GM21515 (cell line): ENCODE measurements at regions not wholly inside any gene's neighbourhood (a gene's known extent, or its start where the extent isn't known, plus 50 kb on each side); places are given as distances from the start of the nearest gene placed in this dataset.

Source experiments
- ATAC-seq: cut with Tn5 transposase; IDR thresholded peaks from one replicate; pipeline ENCODE4 v1.9.1; 2021; ENCODE audit not compliant: unreplicated experiment

DNA sequence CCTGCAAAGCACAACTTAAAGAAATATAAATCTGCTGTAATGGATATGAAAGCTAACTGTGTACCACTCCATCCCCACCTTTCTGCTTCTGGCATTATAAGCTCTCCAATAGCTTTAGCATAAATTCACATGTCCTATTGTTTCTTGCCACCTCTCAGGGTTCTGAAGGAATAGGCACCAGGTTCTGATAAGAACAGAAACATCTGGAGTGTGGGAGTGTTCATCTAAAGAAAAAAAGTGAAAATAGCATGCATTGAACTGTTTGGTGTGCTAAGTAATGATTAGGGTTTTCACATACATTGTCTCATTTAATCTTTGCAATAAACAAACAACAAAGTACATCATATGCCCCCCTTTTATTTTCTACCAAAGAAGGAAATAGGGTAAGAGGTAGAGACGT lies 72.3 kb downstream of the FAM76B start:
- ATAC-seq, result no peak

DNA sequence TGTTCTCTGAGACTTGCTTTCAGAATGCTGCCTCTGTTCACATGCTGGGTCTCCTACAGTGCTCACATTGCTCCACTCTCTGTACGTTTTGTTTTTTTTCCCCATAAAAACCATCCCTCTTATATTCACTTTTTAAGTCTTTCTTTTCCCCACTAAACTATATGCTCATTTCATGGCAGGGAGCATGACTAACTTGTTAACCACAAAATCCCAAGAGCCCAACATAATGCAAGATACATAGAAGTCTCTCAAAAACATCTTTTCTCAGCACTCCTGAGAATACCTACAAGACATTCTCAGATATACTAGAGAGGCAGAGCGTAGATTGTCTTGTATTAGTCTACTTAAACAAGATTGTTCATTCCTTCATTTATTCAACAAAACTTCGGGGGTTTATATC lies 73.3 kb downstream of the FAM76B start:
- ATAC-seq, result peak; percentile 17

DNA sequence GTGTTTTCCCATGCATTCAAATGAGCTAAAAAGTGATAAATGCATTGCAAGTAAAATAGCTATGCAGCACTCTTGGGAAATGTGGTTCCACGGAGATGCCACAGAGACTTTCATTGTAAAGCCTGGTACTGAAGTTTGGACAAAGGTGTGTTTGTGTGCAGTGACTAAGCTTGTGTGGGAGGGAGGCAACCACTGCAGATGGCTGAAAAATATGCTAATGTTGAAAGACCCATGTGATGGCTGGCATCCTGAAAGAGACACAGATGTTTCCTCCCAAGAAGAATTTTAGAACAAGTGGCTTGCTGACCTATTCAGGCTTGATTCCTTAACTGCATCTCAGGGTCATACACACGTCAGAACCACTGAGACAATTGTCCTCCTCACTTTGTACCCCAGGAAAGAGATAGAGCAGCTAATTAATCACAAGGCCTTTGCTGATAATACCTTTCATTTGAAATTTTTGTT lies 73.8 kb downstream of the FAM76B start:
- ATAC-seq, result peak; percentile 82

DNA sequence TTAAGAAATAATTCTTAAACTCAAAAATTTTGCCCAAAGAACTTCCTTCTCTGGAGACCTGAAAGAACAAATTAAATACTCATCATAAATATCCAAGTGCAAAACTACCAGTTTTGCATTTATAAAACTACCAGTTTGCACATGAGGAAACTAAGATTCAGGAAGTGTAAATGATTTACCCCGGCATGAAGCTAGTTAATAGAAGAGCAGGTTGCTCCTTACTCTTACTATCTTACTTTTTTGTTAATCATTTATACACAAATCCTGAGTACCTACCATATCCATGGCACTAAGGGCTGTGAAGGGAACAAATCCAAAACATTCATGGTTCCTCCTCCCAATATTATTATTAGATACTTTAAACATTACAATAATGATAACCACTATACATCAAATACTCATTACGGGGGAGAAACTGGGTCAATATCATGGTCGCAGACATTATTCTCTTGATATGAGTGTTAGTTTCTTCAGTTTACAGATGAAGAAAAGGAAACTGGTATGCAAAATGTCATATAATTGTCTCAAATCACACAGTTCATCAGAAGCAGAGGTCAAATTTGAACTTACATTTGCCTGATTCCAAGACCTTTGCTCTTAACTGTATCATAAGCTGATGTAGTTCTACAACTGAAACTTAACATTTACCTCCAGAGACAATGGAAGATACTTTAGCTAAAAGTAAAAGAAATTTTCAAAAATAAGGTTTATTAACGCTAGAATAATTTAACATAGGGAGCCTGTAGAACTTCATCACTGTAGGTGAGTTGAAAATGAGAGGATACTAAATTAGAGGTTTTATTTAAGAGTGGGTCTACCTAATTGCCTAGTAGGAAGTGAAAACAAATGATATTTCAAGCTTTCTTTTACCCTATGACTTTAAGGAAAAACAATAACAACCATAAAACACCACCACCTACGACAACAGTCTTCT lies 74.5 kb downstream of the FAM76B start:
- no peak for ATAC-seq

DNA sequence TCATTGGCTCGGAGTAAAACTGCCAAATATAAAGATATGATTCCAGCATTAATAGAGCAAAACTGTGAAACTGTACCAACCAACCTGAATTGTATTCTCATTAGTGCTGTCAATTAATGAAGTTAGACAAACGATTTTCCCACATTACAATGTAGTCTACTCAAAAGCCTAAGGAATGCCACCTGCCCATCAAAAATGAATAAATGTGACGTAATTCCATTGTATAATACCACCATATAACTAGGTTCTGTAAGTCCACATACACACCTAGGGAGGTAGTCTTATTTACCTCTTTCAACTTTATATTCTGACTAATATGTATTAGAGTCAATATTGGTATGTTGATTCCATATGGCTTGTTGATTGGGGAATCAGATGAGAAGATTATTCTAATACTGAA lies 76.2 kb downstream of the FAM76B start:
- ATAC-seq, result no peak

DNA sequence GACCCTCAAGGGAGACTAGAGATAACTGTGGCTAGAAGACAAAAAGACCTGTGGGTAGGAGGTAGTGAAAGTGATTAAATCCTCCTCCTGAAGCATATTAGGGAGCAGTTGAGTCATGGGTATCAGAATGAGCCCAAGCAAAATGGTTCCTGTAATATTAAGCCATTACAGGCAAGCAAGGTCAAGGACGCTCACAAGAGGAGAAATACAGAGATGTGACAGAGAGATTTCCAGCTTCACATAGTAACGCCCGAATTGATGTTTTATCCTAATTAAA lies 77.7 kb downstream of the FAM76B start:
- ATAC-seq, result no peak

DNA sequence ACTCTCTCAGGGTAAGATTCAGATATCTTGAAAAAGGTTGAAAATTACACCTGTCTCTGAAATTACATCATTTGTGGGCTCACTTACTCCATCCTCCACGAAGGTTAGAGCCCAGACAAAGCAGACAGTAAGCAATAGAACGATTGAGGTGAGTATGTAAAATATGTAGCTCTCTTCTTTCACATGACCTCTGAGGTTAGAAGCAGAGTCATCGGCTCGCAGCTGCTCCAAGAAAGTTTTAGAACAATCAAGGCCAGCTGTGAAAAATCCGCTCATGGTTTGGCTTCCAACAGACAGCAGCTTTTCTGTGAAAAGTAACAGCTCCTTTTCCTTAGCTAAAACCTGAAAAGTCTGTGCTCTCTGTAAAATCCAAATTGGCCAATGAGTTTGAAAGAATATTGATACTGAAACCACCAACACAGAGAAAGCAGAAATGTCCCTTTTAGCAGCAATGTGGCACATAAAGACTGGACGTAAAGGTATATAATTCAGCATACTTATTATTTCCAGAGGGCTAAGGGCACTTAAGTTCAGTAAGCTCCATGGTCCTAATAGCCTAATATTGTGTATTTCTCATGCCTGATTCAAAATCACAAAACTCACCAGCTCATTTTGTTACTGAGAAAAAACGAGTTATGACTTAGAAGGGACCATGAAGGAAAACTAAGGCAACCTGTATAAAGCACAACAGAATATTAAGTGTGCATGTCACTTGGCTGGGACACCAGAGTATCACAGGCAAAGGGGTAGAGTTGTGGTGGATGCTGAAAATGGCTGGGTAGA lies 78.2 kb downstream of the FAM76B start:
- peak; percentile 50 for ATAC-seq

DNA sequence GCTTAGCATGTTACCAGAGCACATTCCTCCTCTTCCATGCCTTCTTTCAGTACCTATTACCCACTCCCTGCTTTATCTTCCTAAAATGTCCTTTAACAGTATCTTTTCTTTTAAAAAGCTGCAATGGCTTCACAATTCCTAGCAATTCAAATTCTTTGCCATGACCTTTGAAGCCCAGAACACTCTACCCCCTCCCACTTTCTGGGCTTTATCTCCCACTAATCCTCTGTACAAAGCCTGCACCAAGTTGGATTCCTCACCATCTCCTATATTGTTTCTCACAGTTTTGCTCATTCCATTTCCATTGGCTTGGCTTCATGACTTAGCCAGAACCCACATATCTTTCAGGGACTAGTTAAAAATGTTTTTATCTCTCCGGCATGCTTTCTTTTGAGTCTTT lies 80.9 kb downstream of the FAM76B start:
- no peak for ATAC-seq

DNA sequence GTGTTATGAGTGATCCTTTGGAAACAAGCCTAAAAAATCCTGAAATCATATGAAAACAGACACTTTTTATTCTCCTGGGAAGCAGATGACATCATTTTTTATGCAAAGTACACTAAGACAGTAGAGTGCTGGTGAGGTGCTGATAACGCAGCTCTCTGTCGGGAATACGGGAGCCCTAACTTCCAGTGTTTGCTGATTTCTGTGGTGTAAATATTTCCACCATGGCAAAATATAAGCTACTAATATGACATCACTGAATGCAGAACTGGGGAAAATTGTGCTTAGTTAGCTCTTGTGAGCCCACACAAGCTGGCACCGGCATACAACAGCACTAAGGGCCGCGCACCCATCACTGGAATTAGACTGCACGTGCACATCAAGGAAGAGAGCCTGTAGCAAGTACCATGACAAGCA lies 82.6 kb downstream of the FAM76B start:
- ATAC-seq, result no peak

DNA sequence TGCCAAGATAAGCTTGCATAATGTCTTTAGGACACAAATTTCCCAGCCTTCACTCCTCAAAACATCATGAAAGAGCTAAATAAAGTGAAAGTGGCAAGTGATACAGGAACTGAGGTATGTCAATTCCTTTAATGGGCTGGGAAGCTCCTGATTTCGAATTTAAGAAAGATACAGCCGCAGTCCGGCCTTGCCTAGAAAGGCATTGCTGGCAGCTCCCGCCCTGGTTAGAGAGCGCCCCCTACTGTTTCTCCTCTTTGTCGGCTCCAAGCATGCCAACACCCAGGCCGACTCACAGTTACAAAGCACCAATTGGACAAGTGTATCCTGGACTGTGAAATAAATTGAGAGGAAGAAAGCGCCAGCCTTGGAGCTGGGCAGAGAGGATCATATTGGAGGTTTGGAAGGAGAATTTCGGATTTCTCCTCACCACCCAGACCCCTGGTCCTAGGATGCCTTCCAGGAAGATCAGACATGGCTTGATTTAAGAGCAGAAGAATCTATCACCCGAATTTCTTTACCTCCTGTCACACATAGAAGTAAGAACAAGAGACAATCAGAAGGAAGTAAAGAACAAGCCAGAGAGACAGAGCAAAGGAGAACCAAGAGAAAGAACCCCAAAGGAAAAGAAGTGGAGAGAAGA lies 84.0 kb downstream of the FAM76B start:
- ATAC-seq, result peak; percentile 80

DNA sequence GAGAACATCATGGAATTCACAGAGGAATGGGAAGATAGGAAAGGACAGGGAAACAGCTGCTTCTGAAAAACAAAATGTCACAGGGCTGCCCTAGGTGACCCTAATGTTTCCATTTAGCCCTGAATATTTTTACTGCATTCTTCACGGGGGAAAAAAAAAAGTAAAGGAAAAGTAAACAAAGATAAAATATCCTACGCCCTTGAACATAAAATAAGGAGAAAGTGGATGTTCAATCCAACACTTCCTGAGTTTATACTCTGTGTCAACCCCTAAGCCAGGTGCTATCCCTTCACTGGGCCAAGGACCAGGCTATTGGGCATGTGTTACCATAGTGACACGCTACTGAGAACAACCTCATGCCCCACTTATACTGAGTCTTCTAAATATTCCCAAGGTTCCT lies 84.7 kb downstream of the FAM76B start:
- ATAC-seq, result no peak

DNA sequence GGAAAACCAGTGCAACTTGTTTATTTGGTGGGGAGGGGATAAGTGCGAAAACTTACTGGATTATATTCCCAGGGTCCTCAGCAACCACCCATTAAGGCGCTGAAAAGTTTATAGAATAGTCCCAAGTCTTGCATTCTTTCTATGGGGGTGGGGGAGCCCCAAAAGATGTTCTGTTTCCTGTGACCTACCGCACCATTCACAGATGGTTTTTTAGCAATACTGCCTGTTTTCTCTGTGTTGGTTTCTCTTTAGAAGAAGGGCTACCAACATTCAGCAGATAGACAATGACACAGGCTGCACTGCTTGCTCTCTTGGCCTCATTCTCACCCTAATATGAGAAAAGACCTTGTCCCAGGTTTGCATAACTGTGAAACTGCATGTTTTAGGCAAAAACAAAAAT lies 86.5 kb downstream of the FAM76B start:
- peak; percentile 53 for ATAC-seq

DNA sequence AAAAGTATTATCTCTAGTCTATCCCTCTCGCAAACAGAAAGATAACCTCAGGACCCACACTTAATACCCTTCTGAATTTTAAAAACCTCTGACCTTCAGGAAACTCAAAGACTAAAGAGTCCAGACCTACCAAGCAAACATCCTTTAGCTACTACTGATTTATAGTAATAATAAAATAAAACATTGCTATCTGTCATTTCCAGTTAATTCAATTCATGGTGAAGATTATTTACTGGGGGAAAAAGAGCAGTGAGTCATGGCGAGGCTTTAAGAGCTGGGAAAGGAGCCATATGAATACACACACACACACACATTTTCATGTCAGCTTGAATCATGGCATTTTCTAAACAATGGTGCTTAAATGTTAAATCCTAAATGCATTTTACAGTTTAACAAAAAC lies 87.1 kb downstream of the FAM76B start:
- ATAC-seq, result no peak

DNA sequence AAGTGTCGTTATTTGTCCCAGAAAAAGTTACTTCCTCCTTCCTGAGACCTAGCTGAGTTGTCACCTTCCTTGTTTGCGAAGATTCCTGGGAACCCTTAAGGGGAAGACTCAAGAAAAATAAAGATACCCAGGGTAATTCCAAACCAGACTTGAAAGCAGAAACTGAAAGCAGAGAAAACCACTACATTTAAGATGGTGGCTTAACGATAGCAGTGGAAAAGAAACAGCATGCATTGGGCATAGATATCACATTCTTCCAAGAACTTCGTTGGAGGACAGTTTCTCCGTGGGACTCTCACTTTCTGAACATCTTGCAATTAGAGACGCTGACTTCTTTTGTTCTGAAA lies 89.1 kb downstream of the FAM76B start:
- ATAC-seq, result peak; percentile 28

DNA sequence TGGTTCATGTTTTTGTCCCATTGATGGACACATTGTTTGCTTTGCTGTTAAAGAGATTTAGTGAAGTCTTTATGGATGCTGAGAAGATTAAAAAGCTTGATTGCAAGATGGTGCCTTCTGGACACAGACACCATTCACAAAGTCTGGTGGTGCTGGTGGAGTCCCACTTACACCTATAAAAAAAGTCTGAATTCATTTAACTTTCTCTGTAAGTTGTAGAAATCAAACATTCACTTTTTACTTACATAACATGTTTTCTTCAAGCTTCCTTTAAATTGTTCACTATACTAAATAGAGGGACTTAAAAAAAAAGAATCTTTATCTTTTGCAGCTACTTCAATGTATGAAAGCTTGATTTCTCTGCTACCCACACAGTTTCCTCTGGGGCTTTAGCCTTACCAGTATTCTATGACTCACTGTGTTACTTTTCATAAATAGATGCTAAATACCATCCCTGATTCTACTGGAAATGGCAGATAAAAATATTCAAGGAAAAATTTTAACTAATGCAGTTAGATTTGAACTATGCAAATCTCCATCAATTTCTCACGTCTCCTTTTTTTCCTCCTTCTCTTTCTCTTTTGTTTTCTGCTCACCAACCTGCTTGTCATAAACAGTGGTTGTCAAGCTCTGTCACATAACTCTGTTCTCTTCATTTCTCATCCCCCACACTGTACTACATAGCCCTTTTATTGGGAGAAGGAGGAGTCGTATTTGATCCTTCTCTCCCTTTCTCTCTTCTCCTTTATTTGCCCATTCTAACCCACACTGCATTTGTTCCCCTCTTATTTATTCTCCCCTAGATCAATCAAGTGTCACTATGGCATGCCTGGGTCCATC lies 89.7 kb downstream of the FAM76B start:
- ATAC-seq, result peak; percentile 43

DNA sequence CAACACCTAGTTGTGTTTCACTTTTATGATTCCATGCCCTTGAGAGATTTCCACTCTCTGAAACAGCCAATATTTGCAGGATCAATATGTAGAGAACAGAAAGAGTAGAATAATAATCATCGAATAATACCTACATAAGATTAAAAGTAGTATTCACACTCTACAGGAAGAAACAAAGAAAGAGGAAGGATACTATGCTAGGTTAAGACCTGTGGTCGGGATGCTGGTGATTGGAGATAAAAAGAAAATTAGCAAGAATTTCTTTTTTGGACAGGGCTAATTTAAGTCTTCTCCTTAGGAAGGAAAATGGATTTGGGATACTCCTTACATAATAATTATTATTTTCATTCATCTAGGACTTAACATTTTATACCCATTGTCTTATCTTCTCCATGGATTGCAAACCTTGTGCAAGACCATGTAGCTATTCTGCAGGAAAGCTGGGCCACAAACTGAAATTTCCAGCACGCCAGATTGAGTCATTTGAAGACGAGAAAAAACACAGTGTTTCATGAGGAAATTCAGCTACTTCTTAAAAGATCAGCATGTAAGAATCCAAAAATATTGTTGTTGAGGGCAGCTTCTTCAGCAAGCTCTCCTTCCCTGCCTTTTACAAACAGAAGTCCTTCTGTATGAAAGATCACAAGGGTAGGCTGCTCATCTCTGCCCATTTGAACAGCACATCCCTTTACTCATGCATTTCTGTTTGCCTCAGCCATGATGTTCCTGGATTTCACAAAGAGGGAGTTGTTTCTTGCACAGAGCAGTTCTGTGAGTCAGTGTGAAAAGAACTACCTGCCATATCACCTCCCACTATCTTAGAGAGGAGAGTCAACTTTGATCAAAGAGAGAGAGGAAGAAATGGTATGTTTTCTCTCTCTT lies 90.7 kb downstream of the FAM76B start:
- no peak for ATAC-seq

DNA sequence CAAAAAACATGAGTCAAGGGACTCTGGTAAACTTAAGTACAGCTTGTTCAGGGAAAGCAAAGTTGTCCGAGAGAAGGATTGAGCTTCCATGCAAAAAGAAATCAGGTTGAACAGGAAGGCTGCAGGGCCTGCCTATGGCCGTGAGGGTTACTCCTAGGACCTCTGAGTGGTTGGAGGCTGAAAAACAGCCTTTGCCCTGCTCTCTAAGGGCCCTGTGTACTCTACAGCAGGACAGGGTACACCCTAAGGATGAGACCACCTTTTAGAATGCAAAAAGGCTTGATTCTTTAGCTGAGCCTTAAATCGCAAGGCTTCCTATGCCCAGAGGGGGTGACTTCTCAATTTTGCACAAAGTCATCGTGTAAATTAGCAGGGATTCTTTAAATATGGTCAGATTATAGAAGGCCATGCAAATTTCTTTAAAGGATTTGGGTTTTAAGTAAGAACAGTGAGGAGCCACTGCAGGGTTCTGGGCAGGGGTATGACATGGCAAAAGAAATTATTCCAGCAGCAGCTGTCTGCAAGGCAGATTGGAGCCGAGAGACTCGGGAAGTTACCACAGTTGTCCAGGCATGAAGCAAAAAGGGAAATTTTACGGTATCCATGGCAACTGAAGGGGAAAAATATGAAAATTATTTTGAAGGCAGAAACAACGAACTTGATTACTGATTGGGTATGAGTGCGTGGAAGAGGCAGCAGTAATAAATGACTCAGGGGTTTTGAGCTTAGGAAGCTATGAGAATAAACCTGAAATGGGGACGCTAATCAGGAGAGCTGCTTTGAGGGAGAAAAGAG lies 91.8 kb downstream of the FAM76B start:
- no peak for ATAC-seq

DNA sequence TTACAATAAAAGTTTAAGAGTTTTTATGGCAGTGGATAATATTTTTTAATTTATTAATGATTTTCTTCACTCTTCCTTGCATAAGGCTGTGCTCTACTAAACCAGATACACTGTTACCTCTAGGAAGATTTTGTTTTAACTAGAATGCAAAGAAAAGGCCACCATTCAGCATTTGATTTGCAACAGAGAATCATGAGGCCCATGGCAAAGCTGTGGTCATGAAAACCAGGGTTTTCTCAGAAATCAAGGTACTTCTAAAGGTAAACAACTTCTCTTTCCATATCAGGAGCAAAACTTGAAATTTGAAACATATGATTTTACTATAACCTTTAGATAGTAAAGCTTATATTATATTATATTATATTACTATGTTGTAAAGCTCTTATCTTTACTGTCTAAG lies 94.4 kb downstream of the FAM76B start:
- ATAC-seq, result no peak

DNA sequence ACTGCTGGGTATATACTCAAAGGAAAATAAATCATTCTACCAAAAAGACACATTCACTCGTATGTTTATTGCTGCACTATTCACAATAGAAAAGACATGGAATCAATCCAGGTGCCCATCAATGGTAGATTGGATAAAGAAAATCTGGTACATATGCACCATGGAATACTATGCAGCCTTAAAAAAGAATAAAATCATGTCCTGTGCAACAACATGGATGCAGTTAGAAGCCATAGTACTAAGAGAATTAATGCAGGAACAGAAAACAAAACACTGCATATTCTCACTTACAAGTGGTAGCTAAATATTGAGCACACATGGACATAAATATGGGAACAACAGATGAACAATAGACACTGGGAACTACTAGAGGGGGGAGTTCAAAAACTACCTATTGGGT lies 96.3 kb downstream of the FAM76B start:
- ATAC-seq, result no peak
